Muscle of arm (tissue), 1 donor: ENCODE measurements at regions not wholly inside any gene's neighbourhood (a gene's known extent, or its start where the extent isn't known, plus 50 kb on each side); places are given as distances from the start of the nearest gene placed in this dataset.

Experiments
- DNase-seq: peaks from one replicate; pipeline ENCODE4 v3.0.0-alpha.2; 2013

DNA sequence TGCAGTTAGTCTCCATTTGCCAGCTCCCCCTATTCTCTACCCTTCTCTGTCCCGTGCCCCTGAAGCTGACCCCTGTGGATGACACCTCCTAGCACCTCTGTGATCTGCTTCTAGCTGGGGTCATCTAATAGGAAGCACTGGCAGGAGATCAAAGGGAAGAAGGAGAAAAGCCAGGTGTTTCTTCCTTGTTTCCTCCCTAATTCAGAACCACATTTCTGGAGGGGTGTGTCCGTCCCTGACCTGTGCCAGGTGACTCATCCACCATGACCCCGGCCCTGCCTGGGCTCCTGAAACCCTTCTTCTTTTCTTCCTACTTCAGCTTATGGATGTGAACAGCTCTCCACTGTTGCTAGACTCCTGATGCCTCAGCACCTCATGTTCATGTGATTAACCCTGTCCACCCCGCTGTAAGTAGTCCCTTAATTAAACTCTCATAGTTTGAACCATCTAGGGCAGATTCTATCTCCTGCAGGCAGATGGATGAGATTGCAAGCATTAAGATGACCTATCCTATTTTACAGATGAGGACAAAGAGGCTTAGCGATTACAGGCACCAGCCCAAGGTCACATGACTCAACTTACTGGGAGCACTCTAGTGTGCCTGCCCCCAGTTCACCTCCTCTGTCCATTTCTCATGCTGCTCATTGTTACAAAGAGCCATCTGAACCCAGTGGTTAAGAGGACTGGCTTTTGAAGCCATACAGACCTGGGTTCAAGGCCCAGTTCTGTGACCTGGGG is 770.5 kb downstream of the MED13L start:
- no peak for DNase-seq

DNA sequence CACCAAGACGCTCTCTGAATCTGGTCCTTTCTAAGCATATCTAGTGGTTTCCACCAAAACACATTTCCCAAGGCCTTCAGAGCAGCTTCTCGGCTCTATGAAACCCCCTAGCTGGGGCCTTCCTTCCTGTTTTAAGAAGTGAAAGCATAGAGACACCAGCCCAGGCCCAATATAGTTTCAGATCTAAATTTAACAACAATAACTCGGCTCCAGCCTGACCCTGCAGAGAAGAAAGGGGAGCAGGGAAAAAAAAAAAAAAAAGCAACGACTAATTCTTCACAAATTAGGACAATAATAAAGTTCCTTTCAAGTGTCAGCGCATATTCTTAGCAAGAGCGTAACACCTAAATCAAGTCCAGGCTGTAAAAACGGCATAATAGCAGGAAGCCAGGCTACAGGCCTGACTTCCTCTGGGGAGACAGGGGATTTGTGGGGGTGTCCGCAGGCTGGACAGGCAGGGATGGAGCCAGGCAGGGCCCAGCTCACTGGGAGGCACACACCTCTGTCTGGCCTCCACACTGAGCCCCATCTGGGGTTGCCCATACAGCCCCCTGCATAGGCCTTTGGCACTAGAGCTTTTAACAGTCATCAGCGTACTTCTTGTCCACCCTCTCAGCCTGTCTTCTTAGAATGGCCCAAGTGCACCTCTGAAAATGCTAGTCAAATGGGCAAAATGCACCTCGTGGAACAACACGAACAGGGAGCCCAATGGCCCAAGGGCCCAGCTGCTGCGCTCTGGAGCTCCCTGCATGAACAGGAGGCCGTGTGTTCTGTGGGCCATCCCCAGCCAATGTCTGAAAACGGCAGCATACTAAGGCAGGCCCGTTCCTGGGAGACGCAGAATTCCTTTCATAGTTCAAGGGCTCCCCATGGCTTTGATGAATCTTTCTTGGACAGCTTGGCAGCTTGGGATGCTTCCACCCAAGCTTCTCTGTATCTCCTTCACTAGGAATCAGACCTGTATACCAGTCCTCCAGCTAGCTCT is 772.9 kb downstream of the MED13L start:
- no peak for DNase-seq

DNA sequence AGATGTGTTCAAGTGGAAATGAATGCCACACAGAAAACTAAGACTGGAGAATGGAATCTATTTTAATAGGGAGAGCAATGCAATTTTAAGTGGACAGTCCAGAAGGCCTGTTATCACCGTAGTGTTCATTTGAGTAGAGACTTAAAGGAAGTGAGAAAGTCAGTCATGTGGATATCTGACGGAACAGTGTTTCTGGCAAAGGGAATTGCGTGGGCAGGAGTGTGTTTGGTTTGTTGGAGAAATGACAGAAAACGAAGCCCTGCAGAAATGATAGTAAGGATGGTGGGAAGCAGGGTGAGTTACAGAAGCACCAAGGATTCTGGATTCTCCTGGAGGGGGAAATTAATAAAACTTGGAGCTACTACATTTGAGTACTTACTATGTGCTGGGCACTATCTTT is 776.6 kb downstream of the MED13L start:
- no peak for DNase-seq

DNA sequence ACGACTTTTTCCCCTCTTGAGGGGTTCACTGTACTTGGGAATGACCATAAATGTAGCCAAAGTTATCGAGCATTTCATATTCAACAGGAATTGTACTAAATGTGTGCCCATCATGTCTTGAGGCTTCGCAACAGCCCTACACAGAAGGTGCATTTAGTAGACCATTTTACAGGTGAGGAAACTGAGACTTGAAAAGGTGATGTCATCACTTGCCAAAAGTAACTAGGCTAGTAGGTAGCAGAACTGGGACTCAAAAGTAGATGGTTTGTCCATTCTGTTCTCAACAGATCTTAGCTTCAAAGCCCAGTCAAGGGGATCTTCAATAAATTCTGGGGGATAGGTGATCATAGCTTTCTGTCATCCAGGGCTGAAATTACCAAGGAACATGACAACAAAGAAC is 782.2 kb downstream of the MED13L start:
- DNase-seq = no peak

DNA sequence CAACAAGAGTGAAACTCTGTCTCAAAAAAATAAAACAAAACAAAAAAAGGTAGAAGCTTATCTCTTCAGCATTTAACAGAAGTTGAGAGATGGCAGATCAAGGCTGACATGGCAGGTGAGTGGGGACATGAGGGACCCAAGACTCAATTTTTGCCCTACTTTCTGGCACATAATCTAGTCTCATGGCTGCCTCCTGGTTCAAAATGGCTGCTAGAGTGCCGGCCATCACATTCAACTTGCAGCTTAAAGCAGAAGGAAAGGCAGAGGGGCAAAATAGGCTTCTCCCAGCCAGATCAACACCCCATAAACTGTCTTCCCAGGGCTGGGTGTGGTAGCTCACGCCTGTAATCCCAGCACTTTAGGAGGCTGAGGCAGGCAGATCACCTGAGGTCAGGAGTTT is 784.9 kb downstream of the MED13L start:
- DNase-seq = no peak

DNA sequence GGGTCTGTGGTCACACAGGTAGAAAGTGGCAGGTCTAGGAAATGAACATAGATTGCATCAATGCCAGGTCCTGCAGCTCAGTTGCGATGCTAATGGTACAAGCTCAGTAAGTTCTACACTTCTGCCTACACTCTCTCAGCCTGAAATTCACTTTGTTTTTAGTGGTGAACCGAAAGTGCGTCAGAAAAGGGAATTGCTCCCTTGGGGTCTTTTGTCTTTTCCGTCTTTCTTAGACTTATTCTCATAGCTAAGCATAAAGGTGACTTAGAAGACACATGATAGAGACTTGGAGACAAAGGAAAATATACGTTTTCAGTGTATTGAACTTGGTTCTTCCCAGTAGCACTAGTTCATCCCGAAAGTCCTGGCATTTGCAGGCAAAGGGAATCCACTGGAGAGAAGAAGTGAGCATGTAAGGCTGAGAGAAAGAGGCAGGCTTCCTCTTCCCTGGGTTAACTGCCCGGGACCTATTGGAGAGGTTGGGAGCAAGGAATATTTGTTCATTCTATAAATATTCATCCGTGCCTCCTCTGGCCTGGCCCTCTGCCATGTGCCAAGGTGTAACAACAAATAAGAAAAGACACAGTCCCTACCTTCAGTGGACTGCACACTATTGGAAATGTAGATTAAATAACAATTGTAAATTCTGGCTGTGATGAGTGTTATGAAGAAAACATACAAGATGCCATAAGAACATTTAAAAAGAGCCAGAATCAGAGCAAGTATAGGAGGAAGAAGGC is 785.8 kb downstream of the MED13L start:
- no peak for DNase-seq

DNA sequence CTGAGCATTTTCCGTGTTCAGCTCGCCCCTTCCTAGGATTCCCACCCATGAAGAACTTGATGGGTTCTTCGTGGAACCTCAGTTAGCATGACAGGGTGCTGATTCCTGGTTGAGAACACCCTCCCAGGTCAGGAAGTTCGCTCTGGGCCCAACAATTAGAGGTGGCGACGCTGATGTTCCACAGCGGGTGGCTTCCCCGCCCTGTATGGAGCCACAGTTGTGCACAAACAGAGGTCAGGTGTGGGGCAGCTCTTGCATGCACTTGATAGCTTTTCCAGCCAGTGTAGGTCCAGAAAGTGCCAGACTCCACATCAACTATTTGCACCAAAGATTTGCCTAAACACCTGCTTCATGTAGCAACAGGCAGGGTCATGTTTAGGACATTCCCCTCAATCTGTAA is 788.2 kb downstream of the MED13L start:
- no peak for DNase-seq

DNA sequence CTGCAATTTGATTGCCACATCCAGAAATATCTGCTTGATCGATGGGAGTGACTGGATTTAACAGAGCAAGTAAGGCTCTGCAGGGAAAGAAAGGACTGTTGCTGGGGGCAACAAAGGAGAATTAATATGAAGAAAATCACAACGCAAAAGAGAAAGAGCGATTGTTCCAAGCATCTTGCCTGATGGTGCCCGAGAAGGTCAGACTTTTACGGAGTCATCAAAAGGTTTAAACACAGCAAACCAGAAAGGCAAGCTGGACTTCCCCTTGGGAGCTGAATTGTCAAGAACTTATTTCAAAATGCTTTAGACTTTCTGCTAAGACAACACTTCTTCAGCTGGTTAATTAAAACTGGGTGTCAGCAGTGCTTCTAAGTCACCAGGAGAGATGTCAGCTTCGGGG is 791.5 kb downstream of the MED13L start:
- DNase-seq = no peak

DNA sequence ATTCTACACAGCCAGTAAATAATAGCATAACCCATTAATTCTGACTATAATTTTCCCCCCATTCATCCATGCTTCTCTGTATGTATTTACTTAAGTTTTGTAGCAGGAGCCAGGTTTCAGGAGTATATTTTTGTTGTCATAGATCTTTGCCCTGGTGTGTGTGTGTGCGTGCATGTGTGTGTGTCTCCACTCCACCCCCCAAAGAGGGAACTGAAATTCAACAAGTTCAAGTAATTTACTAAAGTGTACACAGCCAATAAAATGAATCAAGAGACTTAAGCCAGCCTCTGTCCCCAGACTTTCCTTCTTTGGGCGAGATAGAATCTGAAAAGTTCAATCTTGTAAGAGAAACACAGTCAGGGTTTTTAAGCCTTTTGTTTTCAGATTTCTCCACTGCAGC is 792.0 kb downstream of the MED13L start:
- DNase-seq = no peak

DNA sequence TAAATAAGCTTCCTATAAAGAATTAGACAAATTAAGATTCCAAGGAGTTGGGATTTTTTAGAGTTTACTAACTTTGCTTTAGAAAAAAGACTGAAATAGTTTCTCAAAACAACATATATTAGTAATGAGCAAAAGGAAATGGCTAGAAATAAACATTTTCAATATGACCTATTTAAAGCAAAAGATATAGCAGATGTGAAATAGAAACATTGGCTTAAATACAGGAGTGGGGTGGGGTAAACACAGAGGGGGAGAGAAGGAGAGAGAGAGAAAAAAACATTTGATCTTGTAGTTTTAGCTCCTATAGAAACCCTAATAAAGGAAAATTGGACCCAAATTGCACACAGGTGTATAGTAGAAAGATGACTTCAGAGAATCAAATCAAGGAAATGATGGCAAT is 794.5 kb downstream of the MED13L start:
- DNase-seq = no peak

DNA sequence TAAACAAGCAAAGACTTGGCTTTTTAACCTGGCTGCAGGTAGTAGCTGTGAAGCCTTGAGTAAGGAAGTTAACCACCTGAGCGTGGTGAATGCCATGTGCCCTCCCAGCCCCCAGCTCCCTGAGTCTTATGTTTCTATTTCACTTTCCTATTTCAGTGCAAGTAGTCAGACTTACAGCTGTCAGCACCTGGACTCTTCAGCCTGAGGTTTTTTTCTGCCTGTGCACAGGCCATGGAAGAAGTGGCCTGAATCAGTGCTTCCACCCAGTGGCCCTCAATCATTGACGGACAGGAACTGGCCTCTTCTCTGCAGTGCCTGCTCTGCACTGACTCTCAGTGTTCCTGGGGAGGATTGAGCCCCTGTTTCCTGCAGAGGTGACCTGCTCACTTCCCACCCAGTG is 796.4 kb downstream of the MED13L start:
- no peak for DNase-seq

DNA sequence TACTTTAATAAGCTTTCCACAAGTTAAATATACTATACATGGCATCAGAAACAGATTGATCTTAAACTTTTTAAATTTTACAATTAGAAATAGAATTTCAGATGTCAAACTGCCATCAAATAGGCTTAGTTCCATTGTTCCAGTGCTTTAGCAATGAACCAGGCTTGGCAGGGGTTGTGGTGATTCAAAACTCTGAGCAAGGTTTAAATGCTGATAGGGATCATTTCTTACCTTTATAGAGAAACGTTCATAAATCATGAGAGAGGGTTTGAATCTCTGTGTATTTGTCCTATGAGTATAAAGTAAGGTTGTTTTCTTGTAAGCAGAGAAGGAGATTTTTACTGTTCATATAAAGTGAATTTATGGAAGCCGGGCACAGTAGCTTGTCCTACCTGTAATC is 794.5 kb upstream of the TBX3 start:
- DNase-seq = no peak

DNA sequence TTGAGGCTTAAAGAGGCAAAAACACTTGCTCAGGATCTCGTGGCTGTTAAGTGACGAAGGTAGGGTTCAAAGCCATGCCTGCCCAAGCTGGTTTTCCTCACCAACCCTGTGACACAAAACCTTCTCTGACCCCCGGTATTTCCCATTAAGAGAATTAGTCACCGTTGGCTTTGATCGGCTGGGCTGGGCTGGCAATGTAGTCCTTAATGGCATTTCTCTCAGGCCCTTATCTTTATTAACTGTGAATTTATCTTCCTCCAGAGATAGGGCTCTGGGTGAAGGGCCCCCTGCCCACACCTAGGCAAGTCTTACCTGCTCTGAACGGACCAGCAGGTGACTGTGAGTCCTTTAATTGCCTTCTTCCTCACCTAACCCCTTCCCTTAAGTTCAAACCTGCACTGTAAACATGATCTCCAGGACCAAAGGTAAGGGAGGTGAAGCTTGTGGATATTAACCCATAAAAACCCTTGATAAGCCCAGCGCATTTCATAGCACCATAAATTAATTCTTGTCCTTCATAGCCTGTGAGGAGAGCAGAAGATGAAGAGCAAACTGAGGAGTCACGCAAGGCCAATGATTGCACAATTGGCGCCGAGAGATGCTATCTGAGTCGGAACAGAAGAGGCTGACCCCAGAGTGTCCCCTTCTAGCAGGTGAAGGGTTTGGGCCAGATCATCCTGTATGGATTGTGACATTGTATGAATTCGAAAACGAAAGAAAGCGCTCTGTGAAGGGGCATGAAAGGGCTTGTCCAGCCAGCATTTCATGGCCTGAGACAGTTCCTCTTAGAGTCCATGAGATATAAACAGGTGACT is 790.8 kb upstream of the TBX3 start:
- DNase-seq = no peak

DNA sequence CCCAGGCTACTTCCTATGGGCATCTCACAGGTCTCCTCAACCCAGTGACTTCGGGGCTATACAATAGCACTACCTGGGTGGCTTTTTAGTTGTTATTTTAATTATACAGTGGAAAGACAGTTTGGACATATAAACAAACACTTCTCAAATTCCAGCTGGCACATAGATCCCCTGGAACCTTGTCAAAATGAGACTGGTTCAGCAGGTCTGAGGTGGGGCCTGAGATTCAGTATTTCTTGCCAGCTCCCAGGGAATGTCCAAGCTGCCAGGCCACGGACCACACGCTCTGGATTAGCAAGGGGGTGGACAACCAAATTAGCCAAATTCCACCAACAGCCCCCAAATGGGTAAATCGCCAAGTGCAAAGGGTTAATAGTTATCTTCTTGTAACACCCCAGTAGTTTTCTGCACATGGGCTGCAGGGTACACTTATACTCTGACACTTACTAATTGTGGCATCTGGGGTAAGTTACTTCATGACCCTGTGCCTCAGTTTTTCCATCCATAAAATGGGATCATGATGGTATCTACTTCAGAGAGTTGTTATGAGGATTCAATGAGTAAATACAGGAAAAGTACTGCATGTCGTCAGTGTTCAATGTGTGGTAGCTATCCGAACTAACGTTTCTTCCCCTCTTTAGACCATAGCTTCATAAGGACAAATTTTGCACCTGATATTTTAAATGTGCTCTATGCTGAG is 789.4 kb upstream of the TBX3 start:
- no peak for DNase-seq

DNA sequence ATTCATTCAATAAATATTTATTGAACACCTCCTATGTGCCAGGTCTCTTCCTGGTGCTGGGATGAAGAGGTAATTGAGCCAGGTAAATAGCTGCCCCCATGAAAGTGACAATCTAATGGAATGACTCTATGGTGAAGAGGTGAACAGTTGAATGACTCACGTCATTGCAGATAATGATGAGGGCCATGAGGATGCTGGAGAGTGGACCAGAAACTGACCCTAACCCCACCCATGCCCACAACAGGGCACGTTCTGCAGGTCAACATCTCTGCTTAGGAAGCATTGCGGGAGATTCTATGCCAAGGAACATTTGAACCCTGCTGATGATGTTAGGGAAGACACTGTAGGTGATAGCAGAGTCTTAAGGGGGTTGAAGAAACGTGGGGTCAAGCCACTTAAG is 788.9 kb upstream of the TBX3 start:
- DNase-seq = no peak

DNA sequence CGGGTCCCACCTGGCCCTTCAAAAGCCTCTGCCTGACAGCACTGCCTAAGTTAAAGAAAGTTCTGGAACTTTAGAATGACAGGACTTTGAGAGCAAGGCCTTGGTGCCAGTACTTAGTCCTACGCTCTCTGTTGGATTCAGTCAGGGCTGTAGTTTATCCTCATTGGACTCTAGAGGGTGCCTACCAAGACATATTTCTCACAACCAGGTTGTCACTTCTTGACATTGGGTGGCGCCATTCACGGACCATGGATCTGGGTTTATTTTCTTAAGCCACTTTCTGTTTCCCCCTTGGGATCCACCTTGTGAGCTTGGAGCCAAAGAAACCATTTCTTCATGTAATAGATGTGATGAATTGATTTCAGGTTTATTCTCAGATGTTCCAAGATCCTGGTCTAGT is 787.0 kb upstream of the TBX3 start:
- no peak for DNase-seq

DNA sequence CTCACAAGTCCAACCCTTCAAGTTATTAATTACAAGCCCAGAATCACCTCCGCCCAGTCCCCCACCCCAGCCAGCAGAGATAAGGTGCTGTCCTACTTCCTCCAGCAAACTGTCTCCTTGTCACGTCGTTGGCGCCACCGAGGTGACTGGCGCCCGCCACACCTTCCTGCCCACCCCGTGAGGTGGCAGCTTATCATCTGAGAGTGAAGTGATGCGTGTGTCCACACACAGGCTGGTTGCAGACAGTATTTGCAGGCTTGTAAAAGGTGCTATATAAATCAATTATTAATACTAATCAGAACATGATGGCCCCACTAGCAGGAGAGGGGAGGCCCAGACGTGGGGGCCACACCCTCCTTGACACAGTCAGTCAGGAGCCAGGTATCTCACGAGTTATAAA is 786.6 kb upstream of the TBX3 start:
- no peak for DNase-seq

DNA sequence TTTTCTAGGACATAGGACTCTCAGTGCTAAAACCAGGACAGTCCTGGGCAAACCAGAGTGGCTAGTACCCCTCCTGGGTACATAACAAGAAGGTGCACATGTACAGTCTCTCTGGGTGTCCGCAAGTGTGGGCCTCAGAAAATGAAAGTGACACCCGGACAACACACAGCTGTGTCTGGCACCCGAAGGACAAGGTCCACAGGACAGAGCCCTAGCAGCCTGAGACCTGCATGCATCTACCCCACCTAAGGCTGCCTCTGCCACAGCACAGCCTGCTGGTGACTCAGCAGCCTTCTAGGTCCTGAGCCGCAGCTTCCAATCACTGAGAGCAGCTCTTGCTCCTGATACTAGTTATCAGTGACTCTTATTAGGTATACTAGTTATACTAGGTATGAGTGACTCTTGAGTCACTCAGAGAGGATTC is 784.1 kb upstream of the TBX3 start:
- DNase-seq = no peak

DNA sequence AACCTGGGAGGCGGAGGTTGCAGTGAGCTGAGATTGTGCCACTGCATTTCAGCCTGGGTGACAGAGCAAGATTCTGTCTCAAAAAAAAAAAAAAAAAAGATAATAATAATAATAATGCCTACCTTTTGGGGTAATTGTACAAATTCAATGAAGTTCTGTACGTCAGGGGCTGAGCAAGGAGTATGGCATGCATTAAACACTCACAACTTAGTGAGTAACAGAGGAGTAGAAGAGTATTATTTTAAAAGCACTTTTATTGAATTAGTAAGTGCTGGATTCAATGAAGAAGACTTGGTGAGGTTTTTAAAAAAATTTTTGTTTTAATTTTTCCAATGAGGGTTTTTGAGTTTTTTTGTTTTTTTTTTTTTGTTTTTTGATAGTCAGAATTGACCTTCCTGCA is 783.6 kb upstream of the TBX3 start:
- no peak for DNase-seq

DNA sequence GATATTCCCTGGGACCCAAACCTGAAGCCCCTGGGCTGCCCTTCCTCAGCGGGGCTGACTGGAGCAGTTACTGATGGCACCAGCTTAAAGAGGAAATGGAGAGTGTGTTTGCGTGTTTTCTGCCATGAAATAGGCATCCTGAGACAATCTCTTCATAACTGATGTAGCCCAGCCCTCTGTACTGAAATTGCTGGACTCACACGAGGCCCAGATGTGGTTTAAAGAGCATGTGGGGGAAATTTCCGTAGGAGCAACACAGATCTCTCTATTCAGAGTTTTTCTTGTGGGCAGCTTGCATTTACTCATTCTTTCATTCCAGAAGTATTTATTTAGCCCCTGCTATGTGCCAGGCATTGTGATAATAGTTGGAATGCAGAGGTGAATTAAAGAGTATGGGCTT is 782.1 kb upstream of the TBX3 start:
- DNase-seq = no peak

DNA sequence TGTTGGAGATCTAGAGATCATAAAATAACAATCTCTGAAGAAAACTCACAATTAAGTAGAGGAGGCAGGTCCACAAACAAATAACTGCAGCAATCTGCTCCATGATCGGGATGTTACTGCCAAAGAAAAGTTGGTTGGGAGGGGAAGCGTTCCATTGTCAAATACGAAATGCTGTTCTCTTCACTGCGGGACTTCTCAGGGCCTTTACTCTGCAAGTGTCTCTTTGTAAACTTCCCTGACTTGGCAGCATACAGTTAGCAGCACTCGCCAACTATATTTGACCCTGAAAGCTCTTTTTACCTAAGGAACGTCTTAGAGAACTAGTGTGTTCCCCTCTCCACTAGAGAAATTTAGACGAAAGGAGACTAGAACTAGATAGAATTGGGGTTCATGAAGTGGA is 780.7 kb upstream of the TBX3 start:
- no peak for DNase-seq
